ENCODE measurements at regions not wholly inside any gene's neighbourhood (a gene's known extent, or its start where the extent isn't known, plus 50 kb on each side); places are given as distances from the start of the nearest gene placed in this dataset.

DNA sequence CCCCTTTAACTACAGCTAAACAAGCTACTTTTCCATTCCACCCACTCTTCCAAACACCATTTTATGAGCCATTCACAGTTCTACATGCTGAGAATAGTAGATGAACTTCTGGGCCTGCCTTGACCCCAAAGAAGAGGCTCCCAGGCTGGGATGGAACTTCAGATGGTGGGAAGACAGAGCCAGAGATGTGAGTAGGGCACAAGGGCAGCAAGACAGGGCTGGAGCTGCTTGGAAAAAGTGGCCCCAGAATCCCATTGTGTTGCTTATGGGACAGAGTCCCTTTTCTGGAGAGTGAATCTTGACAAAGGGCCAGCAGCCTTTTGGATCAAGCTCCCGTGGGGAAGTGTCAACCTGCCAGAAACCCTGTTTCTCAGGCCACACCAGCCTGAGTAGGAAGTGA is 516.5 kb upstream of the PPP2R3A start:
- TF ChIP-seq, protein P1, sequence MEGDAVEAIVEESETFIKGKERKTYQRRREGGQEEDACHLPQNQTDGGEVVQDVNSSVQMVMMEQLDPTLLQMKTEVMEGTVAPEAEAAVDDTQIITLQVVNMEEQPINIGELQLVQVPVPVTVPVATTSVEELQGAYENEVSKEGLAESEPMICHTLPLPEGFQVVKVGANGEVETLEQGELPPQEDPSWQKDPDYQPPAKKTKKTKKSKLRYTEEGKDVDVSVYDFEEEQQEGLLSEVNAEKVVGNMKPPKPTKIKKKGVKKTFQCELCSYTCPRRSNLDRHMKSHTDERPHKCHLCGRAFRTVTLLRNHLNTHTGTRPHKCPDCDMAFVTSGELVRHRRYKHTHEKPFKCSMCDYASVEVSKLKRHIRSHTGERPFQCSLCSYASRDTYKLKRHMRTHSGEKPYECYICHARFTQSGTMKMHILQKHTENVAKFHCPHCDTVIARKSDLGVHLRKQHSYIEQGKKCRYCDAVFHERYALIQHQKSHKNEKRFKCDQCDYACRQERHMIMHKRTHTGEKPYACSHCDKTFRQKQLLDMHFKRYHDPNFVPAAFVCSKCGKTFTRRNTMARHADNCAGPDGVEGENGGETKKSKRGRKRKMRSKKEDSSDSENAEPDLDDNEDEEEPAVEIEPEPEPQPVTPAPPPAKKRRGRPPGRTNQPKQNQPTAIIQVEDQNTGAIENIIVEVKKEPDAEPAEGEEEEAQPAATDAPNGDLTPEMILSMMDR (conservative IDR thresholded peaks at IDR 0.05; ENCODE audit: low read length), result no peak
- TF ChIP-seq EZH2phosphoT487 (IDR thresholded peaks at IDR 0.05; ENCODE audit: borderline replicate concordance, low read depth, low read length), result no peak

All from OCI-LY7 (cell line).